CD4-positive, alpha-beta T cell treated with Interferon alpha-2 for 1 hour (primary cell): ENCODE measurements at regions not wholly inside any gene's neighbourhood (a gene's known extent, or its start where the extent isn't known, plus 50 kb on each side); places are given as distances from the start of the nearest gene placed in this dataset.

Experiments used
- DNase-seq, 2 donors: peaks; one replicate each; pipeline ENCODE4 v3.0.0-alpha.2; 2020 to 2022

- DNase-seq = no peak
Measured at GRCh38 chr2:47235132-47235531, 58.8 kb upstream of the CALM2 start.

- no peak for DNase-seq
Measured at GRCh38 chr2:47234456-47234855, 58.1 kb upstream of the CALM2 start.

GRCh38 chr2:47232738-47233415, 56.6 kb upstream of the CALM2 start:
- no peak for DNase-seq

GRCh38 chr2:47230418-47230817, 54.1 kb upstream of the CALM2 start:
- no peak for DNase-seq

- DNase-seq = no peak
Measured at GRCh38 chr2:47227532-47228279, 51.4 kb upstream of the CALM2 start.

- no peak for DNase-seq
Measured at GRCh38 chr2:47226923-47227220, 50.6 kb upstream of the CALM2 start.

GRCh38 chr2:47226132-47226922, 50.0 kb upstream of the CALM2 start:
- no peak for DNase-seq
